Osteoblast (primary cell): ENCODE measurements at regions not wholly inside any gene's neighbourhood (a gene's known extent, or its start where the extent isn't known, plus 50 kb on each side); places are given as distances from the start of the nearest gene placed in this dataset.

ENCODE experiments used
- DNase-seq: peaks from one replicate; pipeline ENCODE4 v3.0.0; 2011; ENCODE audit warnings: low spot score, mixed read lengths; ENCODE audit not compliant: insufficient read length; ENCODE audit errors: missing footprints
- H2AFZ ChIP-seq: 2 replicates; pipeline ENCODE4 v1.6.0; 2011; ENCODE audit warnings: mild to moderate bottlenecking, low read length
- H3K27ac ChIP-seq: 2 replicates; pipeline ENCODE4 v1.5.1; 2011; ENCODE audit warnings: mild to moderate bottlenecking, low read depth, low read length, moderate library complexity
- H3K27me3 ChIP-seq: 2 replicates; pipeline ENCODE4 v1.6.0; 2012; ENCODE audit warnings: mild to moderate bottlenecking, control low read depth, inconsistent platforms, low read length, moderate library complexity; ENCODE audit not compliant: insufficient read depth
- H3K36me3 ChIP-seq: 2 replicates; pipeline ENCODE4 v1.5.1; 2011; ENCODE audit warnings: mild to moderate bottlenecking, low read length, control low read depth, moderate library complexity; ENCODE audit not compliant: insufficient read depth
- H3K4me1 ChIP-seq: 2 replicates; pipeline ENCODE4 v1.5.1; 2011; ENCODE audit warnings: mild to moderate bottlenecking, low read length, control low read depth, moderate library complexity; ENCODE audit not compliant: insufficient read depth
- H3K4me2 ChIP-seq: 2 replicates; pipeline ENCODE4 v1.6.0; 2011; ENCODE audit warnings: mild to moderate bottlenecking, low read length; ENCODE audit not compliant: insufficient read depth
- H3K4me3 ChIP-seq: fragments of 200-600 bp; sonication (generic); 3 replicates; pipeline ENCODE4 v1.5.1; 2012; ENCODE audit warnings: mild to moderate bottlenecking, low read length, inconsistent platforms; ENCODE audit not compliant: insufficient read depth
- H3K79me2 ChIP-seq: 2 replicates; pipeline ENCODE4 v1.6.0; 2012; ENCODE audit warnings: mild to moderate bottlenecking, low read length, control low read depth, inconsistent platforms; ENCODE audit not compliant: insufficient read depth
- H3K9me3 ChIP-seq: 2 replicates; pipeline ENCODE4 v1.5.1; 2011; ENCODE audit warnings: low read depth, low read length, control low read depth
- H4K20me1 ChIP-seq: 2 replicates; pipeline ENCODE4 v1.6.0; 2012; ENCODE audit warnings: mild to moderate bottlenecking, low read length, control low read depth; ENCODE audit not compliant: insufficient read depth
- TF ChIP-seq, protein P1 (sequence below): IDR thresholded peaks from 2 replicates; pipeline ENCODE4 v1.5.1; 2011; ENCODE audit warnings: mild to moderate bottlenecking, low read depth, low read length, moderate library complexity; ENCODE audit errors: extremely low read depth

DNA sequence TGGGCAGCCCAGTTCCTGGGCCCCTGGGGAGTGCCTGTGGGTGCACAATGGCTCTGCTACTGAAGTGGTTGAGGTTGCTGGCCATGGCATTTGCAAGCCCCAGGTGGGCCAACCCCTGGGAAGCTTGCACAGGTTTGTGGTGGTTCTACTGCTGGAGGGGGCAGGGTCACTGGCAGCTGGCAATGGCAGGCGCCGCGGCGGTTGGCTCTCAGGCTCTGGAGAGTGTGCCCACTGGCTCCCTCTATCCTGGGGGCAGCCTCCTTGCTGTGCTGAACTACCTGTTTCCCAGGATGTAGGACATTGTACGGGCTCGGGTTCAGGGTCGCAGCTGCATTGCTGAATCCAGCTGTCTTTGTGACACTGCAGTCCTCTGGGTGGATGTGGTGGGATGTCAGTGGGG lies 180.2 kb upstream of the HES1 start:
- H2AFZ ChIP-seq = no peak overlapping the region
- H3K4me1 ChIP-seq = no peaks in the 10 kb centered on the region
- H3K4me2 ChIP-seq = no peak overlapping the region
- H3K4me3 ChIP-seq = no peak overlapping the region
- no peaks in the 10 kb centered on the region for H3K9me3 ChIP-seq
- TF ChIP-seq, protein P1, sequence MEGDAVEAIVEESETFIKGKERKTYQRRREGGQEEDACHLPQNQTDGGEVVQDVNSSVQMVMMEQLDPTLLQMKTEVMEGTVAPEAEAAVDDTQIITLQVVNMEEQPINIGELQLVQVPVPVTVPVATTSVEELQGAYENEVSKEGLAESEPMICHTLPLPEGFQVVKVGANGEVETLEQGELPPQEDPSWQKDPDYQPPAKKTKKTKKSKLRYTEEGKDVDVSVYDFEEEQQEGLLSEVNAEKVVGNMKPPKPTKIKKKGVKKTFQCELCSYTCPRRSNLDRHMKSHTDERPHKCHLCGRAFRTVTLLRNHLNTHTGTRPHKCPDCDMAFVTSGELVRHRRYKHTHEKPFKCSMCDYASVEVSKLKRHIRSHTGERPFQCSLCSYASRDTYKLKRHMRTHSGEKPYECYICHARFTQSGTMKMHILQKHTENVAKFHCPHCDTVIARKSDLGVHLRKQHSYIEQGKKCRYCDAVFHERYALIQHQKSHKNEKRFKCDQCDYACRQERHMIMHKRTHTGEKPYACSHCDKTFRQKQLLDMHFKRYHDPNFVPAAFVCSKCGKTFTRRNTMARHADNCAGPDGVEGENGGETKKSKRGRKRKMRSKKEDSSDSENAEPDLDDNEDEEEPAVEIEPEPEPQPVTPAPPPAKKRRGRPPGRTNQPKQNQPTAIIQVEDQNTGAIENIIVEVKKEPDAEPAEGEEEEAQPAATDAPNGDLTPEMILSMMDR = no peak
- DNase-seq = no peak
- peaks cover 36% of the 10 kb centered on the region for H3K27me3 ChIP-seq
- H3K36me3 ChIP-seq = no peaks in the 10 kb centered on the region
- no peak overlapping the region for H3K27ac ChIP-seq
- no peaks in the 10 kb centered on the region for H4K20me1 ChIP-seq
- no peaks in the 10 kb centered on the region for H3K79me2 ChIP-seq

DNA sequence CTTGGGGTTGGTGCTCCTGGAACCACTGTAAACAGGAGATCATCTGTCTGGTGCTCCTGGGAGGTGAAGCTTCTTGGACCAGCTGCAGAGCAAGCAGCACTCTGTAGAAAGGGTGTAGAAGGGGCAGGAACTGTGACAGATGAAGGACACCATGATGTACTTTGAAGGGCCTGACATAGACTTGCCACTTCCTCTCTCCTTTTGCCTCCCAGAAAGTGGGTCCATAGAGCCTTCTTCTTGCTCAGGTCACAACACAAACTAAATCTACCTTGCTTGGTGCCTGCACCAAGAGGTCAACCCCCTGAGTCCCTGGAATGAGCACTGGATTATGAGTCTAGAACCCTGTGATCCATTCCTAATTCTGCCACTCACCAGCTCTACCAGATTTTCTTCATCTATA lies 176.1 kb upstream of the HES1 start:
- TF ChIP-seq, protein P1 = no peak
- H3K27ac ChIP-seq = no peak overlapping the region
- no peaks in the 10 kb centered on the region for H3K36me3 ChIP-seq
- no peak overlapping the region for H2AFZ ChIP-seq
- H3K9me3 ChIP-seq = no peaks in the 10 kb centered on the region
- H3K4me1 ChIP-seq = no peaks in the 10 kb centered on the region
- H3K4me2 ChIP-seq = no peak overlapping the region
- DNase-seq = no peak
- no peaks in the 10 kb centered on the region for H4K20me1 ChIP-seq
- no peak overlapping the region for H3K4me3 ChIP-seq
- no peaks in the 10 kb centered on the region for H3K79me2 ChIP-seq
- peaks cover 36% of the 10 kb centered on the region for H3K27me3 ChIP-seq

DNA sequence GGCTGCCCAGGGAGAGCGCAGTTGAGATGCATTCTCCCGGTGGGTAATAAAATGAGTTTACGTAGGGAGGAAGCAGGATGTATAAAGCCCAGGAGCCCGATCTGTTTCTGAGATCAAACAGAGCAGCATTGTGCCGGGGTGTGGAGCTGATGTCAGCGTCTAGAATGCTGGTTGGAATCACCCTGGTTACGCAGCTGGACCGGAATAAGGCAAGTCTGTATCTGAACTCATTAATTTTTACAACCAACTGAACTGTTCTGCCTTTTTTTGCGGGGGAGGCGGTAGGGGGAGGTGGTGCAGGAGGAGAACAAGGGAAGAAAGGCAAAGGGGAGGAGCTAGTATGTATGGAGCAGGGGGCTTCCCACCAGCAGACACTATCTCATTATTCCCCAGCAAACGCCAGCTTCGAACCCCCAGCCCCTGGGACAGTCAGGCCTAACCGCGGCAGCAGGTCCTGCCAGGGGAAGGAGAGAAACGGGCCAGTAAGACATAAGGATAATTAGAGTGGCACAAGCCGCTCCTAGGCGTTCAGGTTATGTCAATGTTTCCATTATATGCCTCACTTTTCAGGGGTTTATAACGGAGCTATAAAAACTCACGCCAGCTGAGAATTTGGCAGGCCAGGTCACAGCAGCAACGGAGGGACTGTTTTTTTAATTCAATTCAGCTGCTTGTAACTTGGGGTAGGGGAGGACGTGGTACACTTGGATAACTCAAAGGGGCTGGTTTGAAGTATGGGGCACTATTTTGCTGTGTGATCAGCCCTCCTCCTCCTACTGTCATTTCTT lies 175.3 kb upstream of the HES1 start:
- no peaks in the 10 kb centered on the region for H3K4me1 ChIP-seq

More for the DNA sequence above, 175.3 kb upstream of the HES1 start:
- no peaks in the 10 kb centered on the region for H3K79me2 ChIP-seq
- no peaks in the 10 kb centered on the region for H3K36me3 ChIP-seq
- H3K27me3 ChIP-seq = peaks cover 43% of the 10 kb centered on the region
- TF ChIP-seq, protein P1 = no peak
- no peak overlapping the region for H3K27ac ChIP-seq
- DNase-seq = no peak
- H3K9me3 ChIP-seq = no peaks in the 10 kb centered on the region
- H2AFZ ChIP-seq = no peak overlapping the region
- H3K4me3 ChIP-seq = no peak overlapping the region
- no peak overlapping the region for H3K4me2 ChIP-seq
- no peaks in the 10 kb centered on the region for H4K20me1 ChIP-seq
